Liver (tissue), 8 donors: ENCODE measurements at regions not wholly inside any gene's neighbourhood (a gene's known extent, or its start where the extent isn't known, plus 50 kb on each side); places are given as distances from the start of the nearest gene placed in this dataset.
"Not testable (repeated sequence)": the region's sequence is repeated elsewhere in the genome, so short reads cannot be mapped to it uniquely, and the experiment has no call there.

ENCODE experiments used
- DNase-seq: peaks from one replicate; pipeline ENCODE4 v3.0.0-alpha.2; 2017; ENCODE audit warnings: low spot score
- H3K27ac ChIP-seq, 2 donors: one replicate each; pipeline ENCODE4 v1.7.0; 2013; ENCODE audit warnings: inconsistent platforms in 2 of 2, low read length in 2 of 2, control low read depth in 1 of 2, low read depth in 1 of 2, mild to moderate bottlenecking in 1 of 2
- H3K27me3 ChIP-seq, 4 donors: one replicate each; pipeline versions ENCODE4 v1.6.1 to v1.7.0; 2013; ENCODE audit warnings: low read length in 3 of 4, inconsistent platforms in 1 of 4, mild to moderate bottlenecking in 1 of 4, moderate library complexity in 1 of 4; ENCODE audit not compliant: control insufficient read depth in 4 of 4, insufficient read depth in 4 of 4
- H3K36me3 ChIP-seq, 4 donors: one replicate each; pipeline versions ENCODE4 v1.6.1 to v1.7.0; 2013; ENCODE audit warnings: low read length in 3 of 4, mild to moderate bottlenecking in 3 of 4, low read depth in 1 of 4, moderate library complexity in 1 of 4; ENCODE audit not compliant: control insufficient read depth in 4 of 4, insufficient read depth in 3 of 4
- H3K4me1 ChIP-seq, 4 donors: one replicate each; pipeline versions ENCODE4 v1.6.1 to v1.7.0; 2013; ENCODE audit warnings: low read length in 3 of 4, mild to moderate bottlenecking in 3 of 4, moderate library complexity in 1 of 4; ENCODE audit not compliant: control insufficient read depth in 4 of 4, insufficient read depth in 4 of 4
- H3K4me3 ChIP-seq, 3 donors: one replicate each; pipeline versions ENCODE4 v1.6.1 to v1.7.0; 2013; ENCODE audit warnings: low read length in 3 of 3, control low read depth in 1 of 3, low read depth in 1 of 3, mild to moderate bottlenecking in 1 of 3
- H3K9ac ChIP-seq, 2 donors: one replicate each; pipeline ENCODE4 v1.7.0; 2013; ENCODE audit warnings: low read length in 2 of 2, mild to moderate bottlenecking in 2 of 2, moderate library complexity in 2 of 2, control low read depth in 1 of 2, low read depth in 1 of 2
- H3K9me3 ChIP-seq, 4 donors: one replicate each; pipeline versions ENCODE4 v1.6.1 to v1.7.0; 2013; ENCODE audit warnings: low read length in 3 of 4; ENCODE audit not compliant: control insufficient read depth in 4 of 4
- EGR1 ChIP-seq, 2 donors: IDR thresholded peaks; 2 replicates each; pipeline ENCODE4 v1.6.1; 2016 to 2018; ENCODE audit warnings: antibody characterized with exemption in 2 of 2, low read depth in 2 of 2
- FOXA2 ChIP-seq: IDR thresholded peaks from 2 replicates; pipeline ENCODE4 v1.6.1; 2016; ENCODE audit warnings: antibody characterized with exemption
- GABPA ChIP-seq, 2 donors: IDR thresholded peaks in 1 of 2; conservative IDR thresholded peaks in 1 of 2; 2 replicates each; pipeline ENCODE4 v1.6.1; 2016; ENCODE audit warnings: antibody characterized with exemption in 2 of 2, mild to moderate bottlenecking in 1 of 2, moderate library complexity in 1 of 2
- HNF4A ChIP-seq, 2 donors: conservative IDR thresholded peaks; 2 replicates each; pipeline ENCODE4 v1.6.1; 2016; ENCODE audit warnings: antibody characterized with exemption in 2 of 2, mild to moderate bottlenecking in 2 of 2
- HNF4G ChIP-seq: IDR thresholded peaks from 2 replicates; pipeline ENCODE4 v1.6.1; 2016; ENCODE audit warnings: antibody characterized with exemption
- JUND ChIP-seq, 2 donors: IDR thresholded peaks; 2 replicates each; pipeline ENCODE4 v1.6.1; 2016; ENCODE audit warnings: antibody characterized with exemption in 2 of 2
- NR2F2 ChIP-seq: IDR thresholded peaks from 2 replicates; pipeline ENCODE4 v1.6.1; 2016; ENCODE audit warnings: antibody characterized with exemption
- RXRA ChIP-seq, 2 donors: IDR thresholded peaks; 2 replicates each; pipeline ENCODE4 v1.6.1; 2017 to 2018; ENCODE audit warnings: antibody characterized with exemption in 2 of 2, mild to moderate bottlenecking in 1 of 2
- TAF1 ChIP-seq: conservative IDR thresholded peaks from 2 replicates; pipeline ENCODE4 v1.6.1; 2016; ENCODE audit warnings: antibody characterized with exemption, mild to moderate bottlenecking
- YY1 ChIP-seq: IDR thresholded peaks from 2 replicates; pipeline ENCODE4 v1.6.1; 2016; ENCODE audit warnings: antibody characterized with exemption, mild to moderate bottlenecking
- WGBS: extraction: QIAGEN DNeasy Blood & Tissue Kit; methylation state at CpG from one replicate; pipeline ENCODE4 v1.1.7; 2013; 5-methylcytosine and 5-hydroxymethylcytosine counted together
- TF ChIP-seq, protein P1 (sequence below): IDR thresholded peaks from 2 replicates; pipeline ENCODE4 v1.6.1; 2016; ENCODE audit warnings: antibody characterized with exemption
- TF ChIP-seq, protein P2 (sequence below): IDR thresholded peaks from 2 replicates; pipeline ENCODE4 v1.6.1; 2016; ENCODE audit warnings: antibody characterized with exemption
- TF ChIP-seq, protein P3 (sequence below): IDR thresholded peaks from 2 replicates; pipeline ENCODE4 v1.6.1; 2016; ENCODE audit warnings: antibody characterized with exemption, mild to moderate bottlenecking
- TF ChIP-seq, protein P4 (sequence below): IDR thresholded peaks from 2 replicates; pipeline ENCODE4 v1.6.1; 2016; ENCODE audit warnings: antibody characterized with exemption
- TF ChIP-seq, protein P5 (sequence below): fragments of 150-350 bp; IDR thresholded peaks from 2 replicates; pipeline ENCODE4 v1.5.1; 2017; ENCODE audit warnings: improper control_type of control experiment, low read depth, low read length; ENCODE audit not compliant: missing input control
- donor health status: healthy.
- donor health status: healthy.
- donor health status: healthy.
- donor health status: healthy.
- donor health status: healthy.

DNA sequence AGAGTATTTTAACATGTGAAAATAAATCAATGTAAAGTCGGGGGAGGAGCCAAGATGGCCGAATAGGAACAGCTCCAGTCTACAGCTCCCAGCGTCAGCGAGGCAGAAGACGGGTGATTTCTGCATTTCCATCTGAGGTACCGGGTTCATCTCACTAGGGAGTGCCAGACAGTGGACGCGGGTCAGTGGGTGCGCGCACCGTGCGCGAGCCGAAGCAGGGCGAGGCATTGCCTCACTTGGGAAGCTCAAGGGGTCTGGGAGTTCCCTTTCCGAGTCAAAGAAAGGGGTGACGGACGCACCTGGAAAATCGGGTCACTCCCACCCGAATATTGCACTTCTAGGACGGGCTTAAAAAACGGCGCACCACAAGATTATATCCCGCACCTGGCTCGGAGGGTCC lies 208.4 kb upstream of the LRTM1 start:
- H3K9ac ChIP-seq, H3K27me3 ChIP-seq, DNase-seq, H3K27ac ChIP-seq, H3K9me3 ChIP-seq, H3K36me3 ChIP-seq, H3K4me1 ChIP-seq, H3K4me3 ChIP-seq: not testable (repeated sequence)
- 86% methylated on average over 25 of the region's 25 CpGs for WGBS

DNA sequence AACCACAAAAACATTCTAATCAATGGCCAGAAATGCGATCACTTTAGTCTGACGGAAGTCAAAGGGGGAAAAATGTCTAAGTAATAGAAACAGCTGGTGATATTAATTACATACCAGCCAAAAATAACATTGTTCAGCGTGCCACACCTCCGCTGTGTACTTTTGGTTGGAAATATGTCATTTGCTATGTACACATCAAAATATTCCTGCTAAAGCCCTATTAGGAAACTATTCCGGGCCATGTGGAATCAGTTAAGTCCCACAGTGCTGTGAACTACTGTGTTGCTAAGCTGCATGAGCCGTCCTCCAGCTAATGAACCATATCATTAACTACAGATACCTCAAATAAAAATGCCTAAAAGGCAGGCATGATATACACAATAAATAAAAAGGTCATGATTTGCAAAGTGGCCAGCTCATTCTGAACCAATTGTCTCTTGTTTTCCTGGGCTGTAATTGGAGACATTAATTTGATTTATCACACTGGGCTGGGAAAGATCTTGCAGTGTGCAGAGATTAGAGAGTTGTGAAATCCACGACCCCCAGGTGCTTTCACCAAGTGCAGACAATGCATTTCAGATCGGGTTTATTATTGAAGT lies 200.5 kb upstream of the LRTM1 start:
- DNase-seq: no peak

DNA sequence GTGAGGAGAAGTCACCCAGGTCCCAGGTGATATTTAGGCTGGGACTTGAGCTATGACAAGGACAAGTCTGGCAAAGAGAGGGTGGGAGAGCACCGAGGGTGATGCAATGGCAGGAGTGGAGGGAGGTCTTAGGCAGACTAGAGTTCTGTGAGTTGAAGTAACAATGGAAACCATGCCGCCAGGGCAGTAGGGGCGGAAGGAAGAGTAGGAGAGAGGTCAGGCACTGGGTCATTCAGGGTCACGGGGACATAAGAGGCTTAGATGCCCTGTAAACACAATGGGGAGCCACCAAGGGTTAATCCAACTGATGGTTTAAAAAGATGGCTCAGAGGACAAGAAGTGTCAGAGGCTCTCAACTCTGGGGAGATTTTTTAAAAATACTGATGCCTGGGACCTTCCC lies 199.7 kb upstream of the LRTM1 start:
- DNase-seq: no peak
- H3K9me3 ChIP-seq: no peaks in the 10 kb centered on the region
- H3K4me1 ChIP-seq: no peaks in the 10 kb centered on the region
- H3K36me3 ChIP-seq: no peaks in the 10 kb centered on the region
- no peak overlapping the region for H3K4me3 ChIP-seq
- H3K27me3 ChIP-seq: peaks cover 0 to 4% (median 1%) of the 10 kb centered on the region in 4 donors
- WGBS: 24% methylated on average over 4 of the region's 4 CpGs
- H3K27ac ChIP-seq: no peak overlapping the region
- H3K9ac ChIP-seq: no peak overlapping the region
- TF ChIP-seq TAF1: no peak
- TF ChIP-seq, protein P1, sequence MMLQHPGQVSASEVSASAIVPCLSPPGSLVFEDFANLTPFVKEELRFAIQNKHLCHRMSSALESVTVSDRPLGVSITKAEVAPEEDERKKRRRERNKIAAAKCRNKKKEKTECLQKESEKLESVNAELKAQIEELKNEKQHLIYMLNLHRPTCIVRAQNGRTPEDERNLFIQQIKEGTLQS: no peak
- TF ChIP-seq GABPA (IDR thresholded peaks at IDR 0.05 in 1 of 2, conservative IDR thresholded peaks at IDR 0.05 in 1 of 2): no peak
- no peak for TF ChIP-seq RXRA (IDR thresholded peaks at IDR 0.05)
- no peak for TF ChIP-seq HNF4G
- TF ChIP-seq, protein P2, sequence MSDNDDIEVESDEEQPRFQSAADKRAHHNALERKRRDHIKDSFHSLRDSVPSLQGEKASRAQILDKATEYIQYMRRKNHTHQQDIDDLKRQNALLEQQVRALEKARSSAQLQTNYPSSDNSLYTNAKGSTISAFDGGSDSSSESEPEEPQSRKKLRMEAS: no peak
- TF ChIP-seq NR2F2: no peak
- TF ChIP-seq, protein P3, sequence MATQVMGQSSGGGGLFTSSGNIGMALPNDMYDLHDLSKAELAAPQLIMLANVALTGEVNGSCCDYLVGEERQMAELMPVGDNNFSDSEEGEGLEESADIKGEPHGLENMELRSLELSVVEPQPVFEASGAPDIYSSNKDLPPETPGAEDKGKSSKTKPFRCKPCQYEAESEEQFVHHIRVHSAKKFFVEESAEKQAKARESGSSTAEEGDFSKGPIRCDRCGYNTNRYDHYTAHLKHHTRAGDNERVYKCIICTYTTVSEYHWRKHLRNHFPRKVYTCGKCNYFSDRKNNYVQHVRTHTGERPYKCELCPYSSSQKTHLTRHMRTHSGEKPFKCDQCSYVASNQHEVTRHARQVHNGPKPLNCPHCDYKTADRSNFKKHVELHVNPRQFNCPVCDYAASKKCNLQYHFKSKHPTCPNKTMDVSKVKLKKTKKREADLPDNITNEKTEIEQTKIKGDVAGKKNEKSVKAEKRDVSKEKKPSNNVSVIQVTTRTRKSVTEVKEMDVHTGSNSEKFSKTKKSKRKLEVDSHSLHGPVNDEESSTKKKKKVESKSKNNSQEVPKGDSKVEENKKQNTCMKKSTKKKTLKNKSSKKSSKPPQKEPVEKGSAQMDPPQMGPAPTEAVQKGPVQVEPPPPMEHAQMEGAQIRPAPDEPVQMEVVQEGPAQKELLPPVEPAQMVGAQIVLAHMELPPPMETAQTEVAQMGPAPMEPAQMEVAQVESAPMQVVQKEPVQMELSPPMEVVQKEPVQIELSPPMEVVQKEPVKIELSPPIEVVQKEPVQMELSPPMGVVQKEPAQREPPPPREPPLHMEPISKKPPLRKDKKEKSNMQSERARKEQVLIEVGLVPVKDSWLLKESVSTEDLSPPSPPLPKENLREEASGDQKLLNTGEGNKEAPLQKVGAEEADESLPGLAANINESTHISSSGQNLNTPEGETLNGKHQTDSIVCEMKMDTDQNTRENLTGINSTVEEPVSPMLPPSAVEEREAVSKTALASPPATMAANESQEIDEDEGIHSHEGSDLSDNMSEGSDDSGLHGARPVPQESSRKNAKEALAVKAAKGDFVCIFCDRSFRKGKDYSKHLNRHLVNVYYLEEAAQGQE: no peak
- no peak for TF ChIP-seq YY1

More for the DNA sequence above, 200.5 kb upstream of the LRTM1 start:
- no peaks in the 10 kb centered on the region for H3K36me3 ChIP-seq
- H3K27me3 ChIP-seq: peaks cover 0 to 4% (median 1%) of the 10 kb centered on the region in 4 donors
- no peaks in the 10 kb centered on the region for H3K9me3 ChIP-seq
- no peak overlapping the region for H3K9ac ChIP-seq
- TF ChIP-seq, protein P1: no peak
- TF ChIP-seq, protein P4, sequence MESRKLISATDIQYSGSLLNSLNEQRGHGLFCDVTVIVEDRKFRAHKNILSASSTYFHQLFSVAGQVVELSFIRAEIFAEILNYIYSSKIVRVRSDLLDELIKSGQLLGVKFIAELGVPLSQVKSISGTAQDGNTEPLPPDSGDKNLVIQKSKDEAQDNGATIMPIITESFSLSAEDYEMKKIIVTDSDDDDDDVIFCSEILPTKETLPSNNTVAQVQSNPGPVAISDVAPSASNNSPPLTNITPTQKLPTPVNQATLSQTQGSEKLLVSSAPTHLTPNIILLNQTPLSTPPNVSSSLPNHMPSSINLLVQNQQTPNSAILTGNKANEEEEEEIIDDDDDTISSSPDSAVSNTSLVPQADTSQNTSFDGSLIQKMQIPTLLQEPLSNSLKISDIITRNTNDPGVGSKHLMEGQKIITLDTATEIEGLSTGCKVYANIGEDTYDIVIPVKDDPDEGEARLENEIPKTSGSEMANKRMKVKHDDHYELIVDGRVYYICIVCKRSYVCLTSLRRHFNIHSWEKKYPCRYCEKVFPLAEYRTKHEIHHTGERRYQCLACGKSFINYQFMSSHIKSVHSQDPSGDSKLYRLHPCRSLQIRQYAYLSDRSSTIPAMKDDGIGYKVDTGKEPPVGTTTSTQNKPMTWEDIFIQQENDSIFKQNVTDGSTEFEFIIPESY: no peak
- TF ChIP-seq FOXA2 (no peak), GABPA (IDR thresholded peaks at IDR 0.05 in 1 of 2, conservative IDR thresholded peaks at IDR 0.05 in 1 of 2) (no peak), JUND (IDR thresholded peaks at IDR 0.05) (no peak), HNF4A (conservative IDR thresholded peaks at IDR 0.05) (no peak), HNF4G (no peak), EGR1 (IDR thresholded peaks at IDR 0.05; ENCODE audit: low read depth in 2 of 2) (no peak)
- TF ChIP-seq, protein P5, sequence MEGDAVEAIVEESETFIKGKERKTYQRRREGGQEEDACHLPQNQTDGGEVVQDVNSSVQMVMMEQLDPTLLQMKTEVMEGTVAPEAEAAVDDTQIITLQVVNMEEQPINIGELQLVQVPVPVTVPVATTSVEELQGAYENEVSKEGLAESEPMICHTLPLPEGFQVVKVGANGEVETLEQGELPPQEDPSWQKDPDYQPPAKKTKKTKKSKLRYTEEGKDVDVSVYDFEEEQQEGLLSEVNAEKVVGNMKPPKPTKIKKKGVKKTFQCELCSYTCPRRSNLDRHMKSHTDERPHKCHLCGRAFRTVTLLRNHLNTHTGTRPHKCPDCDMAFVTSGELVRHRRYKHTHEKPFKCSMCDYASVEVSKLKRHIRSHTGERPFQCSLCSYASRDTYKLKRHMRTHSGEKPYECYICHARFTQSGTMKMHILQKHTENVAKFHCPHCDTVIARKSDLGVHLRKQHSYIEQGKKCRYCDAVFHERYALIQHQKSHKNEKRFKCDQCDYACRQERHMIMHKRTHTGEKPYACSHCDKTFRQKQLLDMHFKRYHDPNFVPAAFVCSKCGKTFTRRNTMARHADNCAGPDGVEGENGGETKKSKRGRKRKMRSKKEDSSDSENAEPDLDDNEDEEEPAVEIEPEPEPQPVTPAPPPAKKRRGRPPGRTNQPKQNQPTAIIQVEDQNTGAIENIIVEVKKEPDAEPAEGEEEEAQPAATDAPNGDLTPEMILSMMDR: no peak
- H3K4me3 ChIP-seq: no peak overlapping the region
- 57% methylated on average over 8 of the region's 8 CpGs for WGBS
- H3K4me1 ChIP-seq: no peaks in the 10 kb centered on the region
- no peak overlapping the region for H3K27ac ChIP-seq
